CD4-positive, alpha-beta memory T cell (primary cell): ENCODE measurements at regions not wholly inside any gene's neighbourhood (a gene's known extent, or its start where the extent isn't known, plus 50 kb on each side); places are given as distances from the start of the nearest gene placed in this dataset.

Source experiments
- CTCF ChIA-PET: fragments of 350-600 bp; sonication (Branson Sonifier 250); formaldehyde crosslinking; loops from one replicate; lab custom pipeline; 2021; ENCODE audit warnings: inconsistent platforms; ENCODE audit not compliant: partially characterized antibody; lab: Charles Lee
- POLR2A ChIA-PET: fragments of 350-600 bp; sonication (Branson Sonifier 250); formaldehyde crosslinking; loops from one replicate; lab custom pipeline; 2021; ENCODE audit not compliant: partially characterized antibody; lab: Charles Lee
- DNase-seq, 5 donors: peaks; one replicate each; pipeline versions ENCODE4 v3.0.0 to v3.0.0-alpha.2; 2020 to 2022; ENCODE audit warnings: mixed read lengths in 1 of 5
- H3K27ac ChIP-seq: one replicate; pipeline ENCODE4 v1.7.0; 2013; ENCODE audit warnings: low read depth, low read length
- H3K27me3 ChIP-seq: 2 replicates; pipeline ENCODE4 v1.7.0; 2013; ENCODE audit warnings: mild to moderate bottlenecking, low read length, moderate library complexity; ENCODE audit not compliant: insufficient read depth
- H3K36me3 ChIP-seq: 2 replicates; pipeline ENCODE4 v1.7.0; 2013; ENCODE audit warnings: mild to moderate bottlenecking, low read length, moderate library complexity; ENCODE audit not compliant: insufficient read depth
- H3K4me1 ChIP-seq: 2 replicates; pipeline ENCODE4 v1.7.0; 2013; ENCODE audit warnings: mild to moderate bottlenecking, low read length, moderate library complexity; ENCODE audit not compliant: insufficient read depth
- H3K4me3 ChIP-seq, 2 donors: one replicate each; pipeline ENCODE4 v1.7.0; 2013; ENCODE audit warnings: low read length in 2 of 2, mild to moderate bottlenecking in 1 of 2
- H3K9me3 ChIP-seq, 2 donors: one replicate each; pipeline ENCODE4 v1.7.0; 2013; ENCODE audit warnings: low read length in 2 of 2, control low read depth in 1 of 2; ENCODE audit not compliant: control insufficient read depth in 1 of 2
- H3K27ac Mint-ChIP-seq, 7 donors: one replicate each; pipeline ENCODE4 v1.8.0; 2020 to 2021; ENCODE audit warnings: mixed read lengths in 7 of 7, mild to moderate bottlenecking in 6 of 7, inconsistent platforms in 3 of 7, moderate library complexity in 3 of 7
- H3K27me3 Mint-ChIP-seq, 2 donors: one replicate each; pipeline ENCODE4 v1.8.0; 2020 to 2021; ENCODE audit warnings: mixed read lengths in 2 of 2
- H3K36me3 Mint-ChIP-seq, 2 donors: one replicate each; pipeline ENCODE4 v1.8.0; 2020 to 2021; ENCODE audit warnings: mixed read lengths in 2 of 2, inconsistent platforms in 1 of 2, mild to moderate bottlenecking in 1 of 2
- H3K4me1 Mint-ChIP-seq, 4 donors: one replicate each; pipeline ENCODE4 v1.8.0; 2020 to 2021; ENCODE audit warnings: mixed read lengths in 4 of 4, mild to moderate bottlenecking in 1 of 4
- H3K4me3 Mint-ChIP-seq, 8 donors: one replicate each; pipeline ENCODE4 v1.8.0; 2020 to 2021; ENCODE audit warnings: mixed read lengths in 8 of 8, mild to moderate bottlenecking in 7 of 8, moderate library complexity in 6 of 8, inconsistent platforms in 3 of 8
- H3K9me3 Mint-ChIP-seq, 8 donors: one replicate each; pipeline ENCODE4 v1.8.0; 2020 to 2021; ENCODE audit warnings: mixed read lengths in 8 of 8, mild to moderate bottlenecking in 5 of 8, inconsistent platforms in 3 of 8, moderate library complexity in 1 of 8
- intact Hi-C: fragments of 100-400 bp; cut with micrococcal nuclease; formaldehyde crosslinking; loops from one replicate; pipeline ENCODE4 v1.15.1; 2023

DNA sequence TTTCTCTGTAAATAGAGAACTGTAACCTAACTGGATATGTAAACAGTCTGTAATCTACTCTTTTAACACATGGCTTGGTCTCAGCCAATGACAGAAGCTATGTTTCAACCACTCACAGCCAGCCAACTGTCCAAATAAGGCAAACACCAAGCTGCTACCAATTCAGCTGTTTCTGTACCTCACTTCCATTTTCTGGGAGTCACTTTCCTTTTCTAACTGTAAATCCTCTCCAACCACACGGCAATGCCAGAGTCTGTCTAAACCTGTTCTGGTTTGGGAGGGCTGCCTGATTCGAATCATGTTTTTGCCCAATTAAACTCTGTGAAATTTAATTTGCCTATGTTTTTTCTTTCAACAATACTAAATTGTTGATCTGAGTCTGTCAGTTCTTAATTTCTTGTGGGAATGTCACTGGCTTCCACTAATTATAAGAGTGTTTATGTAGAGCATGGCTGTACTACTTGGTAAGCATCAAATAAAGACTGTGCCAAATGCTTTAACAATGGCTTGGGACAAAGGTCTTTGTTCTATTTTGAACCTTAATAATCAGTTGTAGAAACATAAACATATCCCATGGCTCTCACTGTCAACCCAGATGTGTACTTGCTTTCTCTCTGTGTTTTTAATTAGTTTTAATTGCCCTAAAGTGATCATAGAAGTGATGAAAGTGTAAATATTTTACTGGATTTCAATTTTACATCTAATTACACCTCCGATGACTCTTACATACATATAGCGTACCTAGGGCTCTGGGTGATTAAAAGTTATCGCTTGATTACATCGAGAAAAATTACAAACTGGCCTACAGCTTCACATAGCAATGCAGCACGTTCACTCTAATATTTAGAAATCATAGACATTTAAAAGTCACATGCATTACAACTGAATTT lies 1144.6 kb upstream of the TMPRSS15 start:
- no peak overlapping the region for H3K4me3 ChIP-seq
- peaks cover 2 to 31% (median 13%) of the 10 kb centered on the region in 8 donors for H3K9me3 Mint-ChIP-seq
- no peaks in the 10 kb centered on the region for H3K36me3 Mint-ChIP-seq
- no peak for DNase-seq
- ChIA-PET CTCF (no interaction called here), POLR2A (no interaction called here)
- no peak overlapping the region for H3K27ac Mint-ChIP-seq
- H3K36me3 ChIP-seq, result no peaks in the 10 kb centered on the region
- H3K9me3 ChIP-seq, result no peaks in the 10 kb centered on the region
- H3K4me1 ChIP-seq, result no peaks in the 10 kb centered on the region
- no peaks in the 10 kb centered on the region for H3K4me1 Mint-ChIP-seq
- intact Hi-C loops, result no loop called here
- no peaks in the 10 kb centered on the region for H3K27me3 Mint-ChIP-seq
- H3K27ac ChIP-seq, result no peak overlapping the region
- no peaks in the 10 kb centered on the region for H3K27me3 ChIP-seq
- H3K4me3 Mint-ChIP-seq, result no peak overlapping the region

- Histone ChIP-seq H3K4me1 (no peaks in the 10 kb centered on the region), H3K36me3 (no peaks in the 10 kb centered on the region), H3K4me3 (no peak overlapping the region), H3K27me3 (no peaks in the 10 kb centered on the region), H3K9me3 (no peaks in the 10 kb centered on the region), H3K27ac (no peak overlapping the region)
- intact Hi-C loops, result no loop called here
- H3K4me3 Mint-ChIP-seq, result no peak overlapping the region
- H3K9me3 Mint-ChIP-seq, result peaks cover 0 to 23% (median 4%) of the 10 kb centered on the region in 8 donors
- no peaks in the 10 kb centered on the region for H3K4me1 Mint-ChIP-seq
- no peaks in the 10 kb centered on the region for H3K36me3 Mint-ChIP-seq
- no peak overlapping the region for H3K27ac Mint-ChIP-seq
- POLR2A ChIA-PET, result no interaction called here
- no peak for DNase-seq
- no peaks in the 10 kb centered on the region for H3K27me3 Mint-ChIP-seq
- CTCF ChIA-PET, result no interaction called here
Measured at GRCh38 chr21:19553919-19554615, 1150.5 kb upstream of the TMPRSS15 start.

- H3K36me3 Mint-ChIP-seq, result no peaks in the 10 kb centered on the region
- POLR2A ChIA-PET, result no interaction called here
- no peaks in the 10 kb centered on the region for H3K4me1 Mint-ChIP-seq
- intact Hi-C loops, result no loop called here
- CTCF ChIA-PET, result no interaction called here
- H3K27me3 ChIP-seq, result no peaks in the 10 kb centered on the region
- H3K36me3 ChIP-seq, result no peaks in the 10 kb centered on the region
- H3K27ac Mint-ChIP-seq, result no peak overlapping the region
- H3K9me3 ChIP-seq, result no peaks in the 10 kb centered on the region
- H3K4me3 ChIP-seq, result no peak overlapping the region
- H3K4me1 ChIP-seq, result no peaks in the 10 kb centered on the region
- H3K27me3 Mint-ChIP-seq, result no peaks in the 10 kb centered on the region
- no peak overlapping the region for H3K4me3 Mint-ChIP-seq
- no peak for DNase-seq
- no peak overlapping the region for H3K27ac ChIP-seq
- peaks cover under 1 to 23% (median 4%) of the 10 kb centered on the region in 8 donors for H3K9me3 Mint-ChIP-seq
Measured at GRCh38 chr21:19557046-19557445, 1153.5 kb upstream of the TMPRSS15 start.

DNA sequence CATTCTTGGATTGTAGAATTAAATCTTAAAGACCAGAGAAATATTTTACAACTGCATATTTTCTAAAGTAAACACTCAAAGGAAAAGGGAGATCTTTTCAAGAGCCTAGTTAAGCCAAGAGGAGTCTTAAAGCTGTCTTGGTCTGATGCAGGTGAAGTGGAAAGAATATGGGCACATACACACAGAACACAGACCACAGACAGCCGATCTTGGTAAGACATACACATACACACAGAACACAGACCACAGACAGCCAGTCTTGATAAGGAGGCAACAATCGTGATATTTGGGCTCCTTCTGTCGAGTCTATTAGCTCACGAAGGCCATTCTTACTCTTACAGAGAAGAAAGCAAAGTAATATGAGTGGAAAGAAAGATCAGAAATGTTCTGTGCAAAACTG lies 1153.9 kb upstream of the TMPRSS15 start:
- H3K27me3 Mint-ChIP-seq, result no peaks in the 10 kb centered on the region
- no peak for DNase-seq

DNA sequence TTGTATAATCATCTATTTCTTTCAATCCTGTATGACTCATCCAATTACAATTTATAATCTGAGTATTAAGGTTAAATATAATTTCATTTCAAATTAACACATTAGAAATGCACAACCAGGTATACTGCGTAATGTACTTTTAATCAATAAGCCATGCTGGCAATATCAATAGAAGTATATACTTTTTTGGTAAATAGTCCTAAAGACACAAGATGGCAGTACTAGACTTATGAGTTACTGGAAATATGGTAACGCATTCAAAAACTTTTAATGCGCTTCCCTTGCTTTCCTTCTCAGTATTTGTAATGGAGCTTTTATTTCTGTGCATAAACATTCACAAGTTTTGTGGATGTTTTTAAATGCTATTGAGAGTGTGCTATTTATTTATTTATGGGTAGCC lies 1162.0 kb upstream of the TMPRSS15 start:
- no peak overlapping the region for H3K4me3 Mint-ChIP-seq
- intact Hi-C loops, result no loop called here
- Histone ChIP-seq H3K27me3 (no peaks in the 10 kb centered on the region), H3K9me3 (peaks cover 0 to 4% of the 10 kb centered on the region in 2 donors), H3K4me3 (no peak overlapping the region), H3K36me3 (no peaks in the 10 kb centered on the region), H3K27ac (no peak overlapping the region), H3K4me1 (no peaks in the 10 kb centered on the region)
- no peak overlapping the region for H3K27ac Mint-ChIP-seq
- H3K9me3 Mint-ChIP-seq, result peaks cover 1 to 14% (median 9%) of the 10 kb centered on the region in 8 donors
- no peaks in the 10 kb centered on the region for H3K4me1 Mint-ChIP-seq
- no peaks in the 10 kb centered on the region for H3K27me3 Mint-ChIP-seq
- ChIA-PET POLR2A (no interaction called here), CTCF (no interaction called here)
- no peaks in the 10 kb centered on the region for H3K36me3 Mint-ChIP-seq
- no peak for DNase-seq

More for the DNA sequence above, 1153.9 kb upstream of the TMPRSS15 start:
- peaks cover 0 to 24% (median 4%) of the 10 kb centered on the region in 8 donors for H3K9me3 Mint-ChIP-seq
- no peak overlapping the region for H3K4me3 ChIP-seq
- H3K27ac Mint-ChIP-seq, result no peak overlapping the region
- no peaks in the 10 kb centered on the region for H3K4me1 ChIP-seq
- no peaks in the 10 kb centered on the region for H3K36me3 ChIP-seq
- H3K9me3 ChIP-seq, result no peaks in the 10 kb centered on the region
- H3K4me1 Mint-ChIP-seq, result no peaks in the 10 kb centered on the region
- no peak overlapping the region for H3K27ac ChIP-seq
- POLR2A ChIA-PET, result no interaction called here
- no peaks in the 10 kb centered on the region for H3K36me3 Mint-ChIP-seq
- H3K27me3 ChIP-seq, result no peaks in the 10 kb centered on the region
- CTCF ChIA-PET, result no interaction called here
- intact Hi-C loops, result no loop called here
- no peak overlapping the region for H3K4me3 Mint-ChIP-seq

DNA sequence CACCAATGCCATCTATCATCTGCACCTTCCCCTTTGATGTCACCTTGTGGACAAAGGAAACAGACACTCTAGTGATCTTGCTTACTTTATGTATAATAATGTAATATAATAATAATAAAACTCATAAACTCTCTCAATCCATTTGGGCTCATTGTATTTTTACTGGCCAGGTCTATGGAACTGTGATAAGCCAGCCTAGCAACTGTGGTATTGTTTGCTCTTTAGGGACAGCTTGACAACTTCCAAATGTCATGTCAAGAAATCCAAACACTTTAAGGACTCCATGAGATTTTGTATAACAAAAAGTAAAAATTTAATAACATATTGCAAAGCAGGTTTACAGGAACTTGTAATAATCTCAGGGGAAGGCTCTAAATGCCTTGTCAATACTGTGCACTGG lies 1163.4 kb upstream of the TMPRSS15 start:
- DNase-seq, result no peak
- Mint-ChIP-seq H3K36me3 (no peaks in the 10 kb centered on the region), H3K27me3 (no peaks in the 10 kb centered on the region), H3K9me3 (peaks cover 1 to 15% (median 9%) of the 10 kb centered on the region in 8 donors), H3K27ac (no peak overlapping the region), H3K4me1 (no peaks in the 10 kb centered on the region), H3K4me3 (no peak overlapping the region)
- CTCF ChIA-PET, result no interaction called here
- H3K27ac ChIP-seq, result no peak overlapping the region
- no peaks in the 10 kb centered on the region for H3K27me3 ChIP-seq
- H3K4me1 ChIP-seq, result no peaks in the 10 kb centered on the region
- H3K36me3 ChIP-seq, result no peaks in the 10 kb centered on the region
- no peak overlapping the region for H3K4me3 ChIP-seq
- peaks cover 0 to 4% of the 10 kb centered on the region in 2 donors for H3K9me3 ChIP-seq
- intact Hi-C loops, result no loop called here
- POLR2A ChIA-PET, result no interaction called here

DNA sequence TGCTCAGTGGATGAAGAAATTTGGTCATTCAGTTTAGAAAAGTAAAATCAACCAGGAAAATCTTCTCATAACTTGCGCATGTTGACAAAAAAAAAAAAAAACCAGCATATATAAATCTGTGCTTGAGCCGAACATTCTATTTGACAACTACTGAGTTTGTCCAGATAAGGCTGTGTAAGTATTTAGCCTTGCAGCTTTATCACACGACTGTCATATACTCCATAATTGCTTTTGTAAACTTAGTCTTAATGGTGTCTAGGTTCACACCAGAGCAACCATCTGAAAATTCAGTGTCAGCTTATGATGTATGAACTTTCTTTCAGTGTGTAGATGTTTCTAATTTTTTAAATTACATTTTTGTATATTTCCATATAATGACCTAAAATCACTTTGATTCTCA lies 1173.8 kb upstream of the TMPRSS15 start:
- H3K27me3 Mint-ChIP-seq, result no peaks in the 10 kb centered on the region
- H3K27ac ChIP-seq, result no peak overlapping the region
- no peak overlapping the region for H3K4me3 ChIP-seq
- H3K4me3 Mint-ChIP-seq, result no peak overlapping the region
- H3K27me3 ChIP-seq, result no peaks in the 10 kb centered on the region
- no peaks in the 10 kb centered on the region for H3K9me3 ChIP-seq
- ChIA-PET CTCF (no interaction called here), POLR2A (no interaction called here)
- no peaks in the 10 kb centered on the region for H3K4me1 Mint-ChIP-seq
- no peak overlapping the region for H3K27ac Mint-ChIP-seq
- peaks cover 0 to 5% (median 1%) of the 10 kb centered on the region in 8 donors for H3K9me3 Mint-ChIP-seq
- no peaks in the 10 kb centered on the region for H3K36me3 Mint-ChIP-seq
- intact Hi-C loops, result no loop called here
- no peak for DNase-seq
- no peaks in the 10 kb centered on the region for H3K36me3 ChIP-seq
- H3K4me1 ChIP-seq, result no peaks in the 10 kb centered on the region
